CD4-positive, CD25-positive, alpha-beta regulatory T cell (primary cell): ENCODE measurements at regions not wholly inside any gene's neighbourhood (a gene's known extent, or its start where the extent isn't known, plus 50 kb on each side); places are given as distances from the start of the nearest gene placed in this dataset.
A peak's percentile ranks its signal among the peaks of the same experiment; 100 is the strongest.

Source experiments
- ATAC-seq, 2 donors: fragments of 150-1000 bp; cut with Tn5 transposase; one replicate each; pipeline ENCODE4 v1.10.0; 2021; ENCODE audit warnings: low read depth in 2 of 2, moderate number of reproducible peaks in 2 of 2, moderate library complexity in 1 of 2
- DNase-seq, 3 donors: peaks; one replicate each; pipeline versions ENCODE4 v3.0.0 to v3.0.0-alpha.2; 2012 to 2022; ENCODE audit warnings: mixed read lengths in 1 of 3
- H3K27ac ChIP-seq: one replicate; pipeline ENCODE4 v1.7.0; 2013; ENCODE audit warnings: mild to moderate bottlenecking, low read length; ENCODE audit not compliant: insufficient read depth, poor library complexity, severe bottlenecking
- H3K27me3 ChIP-seq: one replicate; pipeline ENCODE4 v1.7.0; 2013; ENCODE audit warnings: low read length; ENCODE audit not compliant: control insufficient read depth, insufficient read depth
- H3K36me3 ChIP-seq: one replicate; pipeline ENCODE4 v1.7.0; 2013; ENCODE audit warnings: mild to moderate bottlenecking, low read length, moderate library complexity; ENCODE audit not compliant: control insufficient read depth, insufficient read depth
- H3K4me1 ChIP-seq: 2 replicates; pipeline ENCODE4 v1.7.0; 2013; ENCODE audit warnings: mild to moderate bottlenecking, low read length; ENCODE audit not compliant: insufficient read depth, control insufficient read depth, poor library complexity, severe bottlenecking
- H3K4me3 ChIP-seq: one replicate; pipeline ENCODE4 v1.7.0; 2013; ENCODE audit warnings: low read depth, mild to moderate bottlenecking, low read length, moderate library complexity
- H3K9me3 ChIP-seq, 2 experiments: 1 replicate in 1 of 2; 2 replicates in 1 of 2; pipeline ENCODE4 v1.7.0; 2013; ENCODE audit warnings: low read length in 2 of 2, mild to moderate bottlenecking in 1 of 2, moderate library complexity in 1 of 2; ENCODE audit not compliant: control insufficient read depth in 2 of 2
- H3K27ac Mint-ChIP-seq, 3 donors: one replicate each; pipeline ENCODE4 v1.8.0; 2020 to 2022; ENCODE audit warnings: mild to moderate bottlenecking in 3 of 3, mixed read lengths in 3 of 3, moderate library complexity in 2 of 3
- H3K27me3 Mint-ChIP-seq: one replicate; pipeline ENCODE4 v1.8.0; 2022; ENCODE audit warnings: mild to moderate bottlenecking, mixed read lengths
- H3K36me3 Mint-ChIP-seq: one replicate; pipeline ENCODE4 v1.8.0; 2020; ENCODE audit warnings: mixed read lengths
- H3K4me1 Mint-ChIP-seq, 4 donors: one replicate each; pipeline ENCODE4 v1.8.0; 2020 to 2022; ENCODE audit warnings: mixed read lengths in 4 of 4, mild to moderate bottlenecking in 1 of 4
- H3K4me3 Mint-ChIP-seq, 4 donors: one replicate each; pipeline ENCODE4 v1.8.0; 2020 to 2022; ENCODE audit warnings: mild to moderate bottlenecking in 4 of 4, mixed read lengths in 4 of 4, moderate library complexity in 3 of 4
- H3K9me3 Mint-ChIP-seq, 7 donors: one replicate each; pipeline ENCODE4 v1.8.0; 2020 to 2022; ENCODE audit warnings: mixed read lengths in 7 of 7, mild to moderate bottlenecking in 3 of 7, moderate library complexity in 2 of 7

GRCh38 chr1:222019029-222019428 lies 277.1 kb upstream of the DUSP10 start:
- Histone ChIP-seq H3K9me3 (no peaks in the 10 kb centered on the region), H3K27ac (no peak overlapping the region), H3K4me3 (no peak overlapping the region), H3K27me3 (peaks cover 5% of the 10 kb centered on the region), H3K4me1 (no peaks in the 10 kb centered on the region), H3K36me3 (no peaks in the 10 kb centered on the region)
- DNase-seq (no peak), ATAC-seq (no peak)
- H3K27ac Mint-ChIP-seq = no peak overlapping the region
- no peaks in the 10 kb centered on the region for H3K4me1 Mint-ChIP-seq
- no peaks in the 10 kb centered on the region for H3K36me3 Mint-ChIP-seq
- peaks cover 13% of the 10 kb centered on the region for H3K27me3 Mint-ChIP-seq
- peaks cover 0 to 3% (median 0%) of the 10 kb centered on the region in 7 donors for H3K9me3 Mint-ChIP-seq
- no peak overlapping the region for H3K4me3 Mint-ChIP-seq

- ATAC-seq (no peak), DNase-seq (no peak)
- H3K36me3 ChIP-seq = no peaks in the 10 kb centered on the region
- Mint-ChIP-seq H3K27ac (no peak overlapping the region), H3K36me3 (no peaks in the 10 kb centered on the region), H3K4me3 (no peak overlapping the region), H3K9me3 (peaks cover 0 to 3% (median 0%) of the 10 kb centered on the region in 7 donors), H3K27me3 (peaks cover 13% of the 10 kb centered on the region), H3K4me1 (no peaks in the 10 kb centered on the region)
- no peaks in the 10 kb centered on the region for H3K9me3 ChIP-seq
- no peak overlapping the region for H3K4me3 ChIP-seq
- H3K4me1 ChIP-seq = no peaks in the 10 kb centered on the region
- peaks cover 5% of the 10 kb centered on the region for H3K27me3 ChIP-seq
- no peak overlapping the region for H3K27ac ChIP-seq
Observed at GRCh38 chr1:222018041-222018440, 276.2 kb upstream of the DUSP10 start.

GRCh38 chr1:222015686-222016085 lies 273.8 kb upstream of the DUSP10 start:
- no peak overlapping the region for H3K27ac ChIP-seq
- peaks cover 0 to 3% (median 0%) of the 10 kb centered on the region in 7 donors for H3K9me3 Mint-ChIP-seq
- peaks cover 19% of the 10 kb centered on the region for H3K27me3 Mint-ChIP-seq
- no peaks in the 10 kb centered on the region for H3K4me1 ChIP-seq
- no peaks in the 10 kb centered on the region for H3K9me3 ChIP-seq
- no peak overlapping the region for H3K27ac Mint-ChIP-seq
- no peak overlapping the region for H3K4me3 ChIP-seq
- no peak for DNase-seq
- peaks cover 6% of the 10 kb centered on the region for H3K27me3 ChIP-seq
- H3K36me3 Mint-ChIP-seq = no peaks in the 10 kb centered on the region
- ATAC-seq = no peak
- H3K36me3 ChIP-seq = no peaks in the 10 kb centered on the region
- H3K4me3 Mint-ChIP-seq = no peak overlapping the region
- no peaks in the 10 kb centered on the region for H3K4me1 Mint-ChIP-seq

- Histone ChIP-seq H3K27ac (no peak overlapping the region), H3K36me3 (no peaks in the 10 kb centered on the region), H3K4me3 (no peak overlapping the region), H3K9me3 (no peaks in the 10 kb centered on the region), H3K4me1 (no peaks in the 10 kb centered on the region), H3K27me3 (peaks cover 5% of the 10 kb centered on the region)
- Mint-ChIP-seq H3K9me3 (no peaks in the 10 kb centered on the region), H3K27ac (no peak overlapping the region), H3K4me1 (peaks cover 0 to 2% (median under 1%) of the 10 kb centered on the region in 4 donors), H3K27me3 (peaks cover 16% of the 10 kb centered on the region), H3K36me3 (no peaks in the 10 kb centered on the region), H3K4me3 (no peak overlapping the region)
- DNase-seq = no peak
- no peak for ATAC-seq
Observed at GRCh38 chr1:222014001-222014400, 272.1 kb upstream of the DUSP10 start.

- Histone ChIP-seq H3K4me3 (no peak overlapping the region), H3K4me1 (no peaks in the 10 kb centered on the region), H3K27me3 (peaks cover 5% of the 10 kb centered on the region), H3K36me3 (no peaks in the 10 kb centered on the region), H3K27ac (no peak overlapping the region), H3K9me3 (no peaks in the 10 kb centered on the region)
- ATAC-seq = no peak
- no peak for DNase-seq
- Mint-ChIP-seq H3K4me3 (no peak overlapping the region), H3K27ac (no peak overlapping the region), H3K9me3 (no peaks in the 10 kb centered on the region), H3K4me1 (peaks cover 0 to 4% (median 1%) of the 10 kb centered on the region in 4 donors), H3K36me3 (no peaks in the 10 kb centered on the region), H3K27me3 (peaks cover 12% of the 10 kb centered on the region)
Observed at GRCh38 chr1:222012816-222013215, 270.9 kb upstream of the DUSP10 start.

GRCh38 chr1:222010306-222010705 lies 268.4 kb upstream of the DUSP10 start:
- Histone ChIP-seq H3K36me3 (no peaks in the 10 kb centered on the region), H3K4me3 (no peak overlapping the region), H3K27me3 (peaks cover 2% of the 10 kb centered on the region), H3K27ac (no peak overlapping the region), H3K4me1 (no peaks in the 10 kb centered on the region), H3K9me3 (no peaks in the 10 kb centered on the region)
- ATAC-seq (no peak), DNase-seq (no peak)
- peaks cover 12% of the 10 kb centered on the region for H3K27me3 Mint-ChIP-seq
- no peaks in the 10 kb centered on the region for H3K9me3 Mint-ChIP-seq
- H3K27ac Mint-ChIP-seq = no peak overlapping the region
- no peak overlapping the region for H3K4me3 Mint-ChIP-seq
- H3K4me1 Mint-ChIP-seq = peaks cover 0 to 4% (median 1%) of the 10 kb centered on the region in 4 donors
- H3K36me3 Mint-ChIP-seq = no peaks in the 10 kb centered on the region

- Mint-ChIP-seq H3K27me3 (peaks cover 14% of the 10 kb centered on the region), H3K4me3 (peak overlapping the region in 1 of 4 donors; percentile 38), H3K36me3 (no peaks in the 10 kb centered on the region), H3K27ac (no peak overlapping the region), H3K4me1 (peaks cover 0 to 4% (median 1%) of the 10 kb centered on the region in 4 donors), H3K9me3 (no peaks in the 10 kb centered on the region)
- peak; percentile 61 to 63 for ATAC-seq
- Histone ChIP-seq H3K4me1 (no peaks in the 10 kb centered on the region), H3K36me3 (no peaks in the 10 kb centered on the region), H3K4me3 (no peak overlapping the region), H3K9me3 (no peaks in the 10 kb centered on the region), H3K27me3 (peaks cover 2% of the 10 kb centered on the region), H3K27ac (no peak overlapping the region)
- peak in 2 of 3 donors; percentile 31 to 56 for DNase-seq
Observed at GRCh38 chr1:222009105-222009730, 267.3 kb upstream of the DUSP10 start.

GRCh38 chr1:222006715-222007114 lies 264.8 kb upstream of the DUSP10 start:
- DNase-seq = no peak
- no peak overlapping the region for H3K27ac ChIP-seq
- peaks cover 0 to 4% (median 1%) of the 10 kb centered on the region in 4 donors for H3K4me1 Mint-ChIP-seq
- H3K9me3 ChIP-seq = no peaks in the 10 kb centered on the region
- peaks cover 7% of the 10 kb centered on the region for H3K27me3 Mint-ChIP-seq
- H3K4me1 ChIP-seq = no peaks in the 10 kb centered on the region
- ATAC-seq = no peak
- peaks cover 4% of the 10 kb centered on the region for H3K27me3 ChIP-seq
- H3K36me3 ChIP-seq = no peaks in the 10 kb centered on the region
- H3K9me3 Mint-ChIP-seq = no peaks in the 10 kb centered on the region
- H3K4me3 Mint-ChIP-seq = no peak overlapping the region
- no peak overlapping the region for H3K27ac Mint-ChIP-seq
- no peak overlapping the region for H3K4me3 ChIP-seq
- H3K36me3 Mint-ChIP-seq = no peaks in the 10 kb centered on the region
